Stimulated activated memory B cell treated with anti-CD40 and anti-IgM and Interleukin-4, amounts not matched to agents 10 μg/mL and 1 μg/mL and 100 μg/mL, for 72 hours (primary cell): ENCODE measurements at regions not wholly inside any gene's neighbourhood (a gene's known extent, or its start where the extent isn't known, plus 50 kb on each side); places are given as distances from the start of the nearest gene placed in this dataset.
"Not testable (repeated sequence)": the region's sequence is repeated elsewhere in the genome, so short reads cannot be mapped to it uniquely, and the experiment has no call there.

ENCODE experiments used
- ATAC-seq: fragments of 150-1000 bp; cut with Tn5 transposase; 2 replicates; pipeline ENCODE4 v1.10.0; 2021
- H3K27ac Mint-ChIP-seq: one replicate; pipeline ENCODE4 v1.8.0; 2022; ENCODE audit warnings: mild to moderate bottlenecking, mixed read lengths
- H3K27me3 Mint-ChIP-seq: one replicate; pipeline ENCODE4 v1.8.0; 2022; ENCODE audit warnings: mixed read lengths
- H3K36me3 Mint-ChIP-seq: one replicate; pipeline ENCODE4 v1.8.0; 2022; ENCODE audit warnings: mixed read lengths
- H3K4me1 Mint-ChIP-seq: one replicate; pipeline ENCODE4 v1.8.0; 2022; ENCODE audit warnings: mixed read lengths
- H3K4me3 Mint-ChIP-seq: one replicate; pipeline ENCODE4 v1.8.0; 2022; ENCODE audit warnings: mild to moderate bottlenecking, moderate library complexity, mixed read lengths
- H3K9me3 Mint-ChIP-seq: one replicate; pipeline ENCODE4 v1.8.0; 2022; ENCODE audit warnings: mixed read lengths

GRCh38 chr4:84232309-84233095 lies 266.6 kb downstream of the NKX6-1 start:
- no peak for ATAC-seq
- no peaks in the 10 kb centered on the region for H3K27me3 Mint-ChIP-seq
- H3K9me3 Mint-ChIP-seq, result peaks cover 3% of the 10 kb centered on the region
- H3K27ac Mint-ChIP-seq, result no peak overlapping the region
- no peak overlapping the region for H3K4me3 Mint-ChIP-seq
- no peaks in the 10 kb centered on the region for H3K36me3 Mint-ChIP-seq
- no peaks in the 10 kb centered on the region for H3K4me1 Mint-ChIP-seq

GRCh38 chr4:84231539-84232055 lies 267.5 kb downstream of the NKX6-1 start:
- no peak for ATAC-seq

GRCh38 chr4:84224522-84224921 lies 274.6 kb downstream of the NKX6-1 start:
- no peaks in the 10 kb centered on the region for H3K27me3 Mint-ChIP-seq
- H3K4me1 Mint-ChIP-seq, result no peaks in the 10 kb centered on the region
- ATAC-seq, result no peak
- peaks cover 9% of the 10 kb centered on the region for H3K9me3 Mint-ChIP-seq
- no peak overlapping the region for H3K27ac Mint-ChIP-seq
- no peaks in the 10 kb centered on the region for H3K36me3 Mint-ChIP-seq
- no peak overlapping the region for H3K4me3 Mint-ChIP-seq

More at GRCh38 chr4:84231539-84232055, 267.5 kb downstream of the NKX6-1 start:
- Mint-ChIP-seq H3K4me3 (no peak overlapping the region), H3K4me1 (no peaks in the 10 kb centered on the region), H3K9me3 (peaks cover 3% of the 10 kb centered on the region), H3K27ac (no peak overlapping the region), H3K27me3 (no peaks in the 10 kb centered on the region), H3K36me3 (no peaks in the 10 kb centered on the region)

- Mint-ChIP-seq H3K4me3 (no peak overlapping the region), H3K36me3 (no peaks in the 10 kb centered on the region), H3K27me3 (no peaks in the 10 kb centered on the region), H3K27ac (no peak overlapping the region), H3K4me1 (no peaks in the 10 kb centered on the region), H3K9me3 (peaks cover 6% of the 10 kb centered on the region)
- no peak for ATAC-seq
These were observed 277.4 kb downstream of the NKX6-1 start for GRCh38 chr4:84221704-84222103.

GRCh38 chr4:84220990-84221389 lies 278.1 kb downstream of the NKX6-1 start:
- no peaks in the 10 kb centered on the region for H3K4me1 Mint-ChIP-seq
- no peak for ATAC-seq

GRCh38 chr4:84219656-84220055 lies 279.4 kb downstream of the NKX6-1 start:
- H3K9me3 Mint-ChIP-seq, result peaks cover 3% of the 10 kb centered on the region
- H3K27ac Mint-ChIP-seq, result no peak overlapping the region
- H3K4me3 Mint-ChIP-seq, result no peak overlapping the region
- no peaks in the 10 kb centered on the region for H3K4me1 Mint-ChIP-seq
- no peak for ATAC-seq
- no peaks in the 10 kb centered on the region for H3K36me3 Mint-ChIP-seq
- no peaks in the 10 kb centered on the region for H3K27me3 Mint-ChIP-seq

More at GRCh38 chr4:84220990-84221389, 278.1 kb downstream of the NKX6-1 start:
- no peaks in the 10 kb centered on the region for H3K27me3 Mint-ChIP-seq
- H3K36me3 Mint-ChIP-seq, result no peaks in the 10 kb centered on the region
- no peak overlapping the region for H3K4me3 Mint-ChIP-seq
- H3K9me3 Mint-ChIP-seq, result peaks cover 6% of the 10 kb centered on the region
- no peak overlapping the region for H3K27ac Mint-ChIP-seq

- Mint-ChIP-seq H3K27me3 (no peaks in the 10 kb centered on the region), H3K4me1 (no peaks in the 10 kb centered on the region), H3K27ac (no peak overlapping the region), H3K4me3 (no peak overlapping the region), H3K9me3 (peaks cover 3% of the 10 kb centered on the region), H3K36me3 (no peaks in the 10 kb centered on the region)
- ATAC-seq, result no peak
These were observed 281.1 kb downstream of the NKX6-1 start for GRCh38 chr4:84218031-84218430.

GRCh38 chr4:84215217-84215616 lies 283.9 kb downstream of the NKX6-1 start:
- no peak overlapping the region for H3K4me3 Mint-ChIP-seq
- no peaks in the 10 kb centered on the region for H3K27me3 Mint-ChIP-seq
- H3K9me3 Mint-ChIP-seq, result no peaks in the 10 kb centered on the region
- H3K4me1 Mint-ChIP-seq, result no peaks in the 10 kb centered on the region
- H3K27ac Mint-ChIP-seq, result no peak overlapping the region
- no peak for ATAC-seq
- H3K36me3 Mint-ChIP-seq, result no peaks in the 10 kb centered on the region

GRCh38 chr4:84206226-84206625 lies 292.9 kb downstream of the NKX6-1 start:
- not testable (repeated sequence) for H3K27ac Mint-ChIP-seq, H3K4me1 Mint-ChIP-seq, H3K27me3 Mint-ChIP-seq, H3K4me3 Mint-ChIP-seq, ATAC-seq, H3K9me3 Mint-ChIP-seq, H3K36me3 Mint-ChIP-seq

- no peaks in the 10 kb centered on the region for H3K4me1 Mint-ChIP-seq
- H3K4me3 Mint-ChIP-seq, result no peak overlapping the region
- no peak for ATAC-seq
- no peak overlapping the region for H3K27ac Mint-ChIP-seq
- H3K9me3 Mint-ChIP-seq, result peaks cover 4% of the 10 kb centered on the region
- no peaks in the 10 kb centered on the region for H3K36me3 Mint-ChIP-seq
- no peaks in the 10 kb centered on the region for H3K27me3 Mint-ChIP-seq
These were observed 309.9 kb downstream of the NKX6-1 start for GRCh38 chr4:84189144-84189543.

- Mint-ChIP-seq H3K36me3 (no peaks in the 10 kb centered on the region), H3K27me3 (no peaks in the 10 kb centered on the region), H3K27ac (no peak overlapping the region), H3K4me3 (no peak overlapping the region), H3K4me1 (no peaks in the 10 kb centered on the region), H3K9me3 (no peaks in the 10 kb centered on the region)
- no peak for ATAC-seq
These were observed 319.7 kb downstream of the NKX6-1 start for GRCh38 chr4:84179409-84179808.

- Mint-ChIP-seq H3K4me1 (no peaks in the 10 kb centered on the region), H3K27ac (no peak overlapping the region), H3K9me3 (no peaks in the 10 kb centered on the region), H3K36me3 (no peaks in the 10 kb centered on the region), H3K27me3 (no peaks in the 10 kb centered on the region), H3K4me3 (no peak overlapping the region)
- ATAC-seq, result no peak
These were observed 321.1 kb downstream of the NKX6-1 start for GRCh38 chr4:84177831-84178542.

- no peak for ATAC-seq
- H3K4me1 Mint-ChIP-seq, result no peaks in the 10 kb centered on the region
- no peak overlapping the region for H3K4me3 Mint-ChIP-seq
- no peaks in the 10 kb centered on the region for H3K27me3 Mint-ChIP-seq
- H3K27ac Mint-ChIP-seq, result no peak overlapping the region
- H3K9me3 Mint-ChIP-seq, result no peaks in the 10 kb centered on the region
- no peaks in the 10 kb centered on the region for H3K36me3 Mint-ChIP-seq
These were observed 323.1 kb downstream of the NKX6-1 start for GRCh38 chr4:84176016-84176415.

- H3K36me3 Mint-ChIP-seq, result no peaks in the 10 kb centered on the region
- no peak for ATAC-seq
- H3K9me3 Mint-ChIP-seq, result no peaks in the 10 kb centered on the region
- H3K4me3 Mint-ChIP-seq, result no peak overlapping the region
- no peaks in the 10 kb centered on the region for H3K4me1 Mint-ChIP-seq
- H3K27me3 Mint-ChIP-seq, result no peaks in the 10 kb centered on the region
- H3K27ac Mint-ChIP-seq, result no peak overlapping the region
These were observed 327.2 kb downstream of the NKX6-1 start for GRCh38 chr4:84171871-84172270.

GRCh38 chr4:84167564-84167963 lies 331.5 kb downstream of the NKX6-1 start:
- Mint-ChIP-seq H3K36me3 (no peaks in the 10 kb centered on the region), H3K4me1 (no peaks in the 10 kb centered on the region), H3K9me3 (no peaks in the 10 kb centered on the region), H3K27me3 (no peaks in the 10 kb centered on the region), H3K4me3 (no peak overlapping the region), H3K27ac (no peak overlapping the region)
- no peak for ATAC-seq

- H3K27ac Mint-ChIP-seq, result no peak overlapping the region
- no peaks in the 10 kb centered on the region for H3K4me1 Mint-ChIP-seq
- no peaks in the 10 kb centered on the region for H3K36me3 Mint-ChIP-seq
- ATAC-seq, result no peak
- H3K27me3 Mint-ChIP-seq, result no peaks in the 10 kb centered on the region
- no peaks in the 10 kb centered on the region for H3K9me3 Mint-ChIP-seq
- H3K4me3 Mint-ChIP-seq, result no peak overlapping the region
These were observed 332.0 kb downstream of the NKX6-1 start for GRCh38 chr4:84167093-84167492.
